Activated CD8-positive, alpha-beta T cell treated with anti-CD3 and anti-CD28 coated beads for 36 hours (primary cell): ENCODE measurements at regions not wholly inside any gene's neighbourhood (a gene's known extent, or its start where the extent isn't known, plus 50 kb on each side); places are given as distances from the start of the nearest gene placed in this dataset.

ENCODE experiments used
- ATAC-seq: fragments of 200-7000 bp; cut with Tn5 transposase; one replicate; pipeline ENCODE4 v1.10.0; 2021; ENCODE audit warnings: mild to moderate bottlenecking, moderate library complexity
- CTCF ChIA-PET: fragments of 350-600 bp; sonication (Branson Sonifier 250); formaldehyde crosslinking; loops from one replicate; lab custom pipeline; 2021; ENCODE audit warnings: antibody characterized with exemption; lab: Charles Lee
- POLR2A ChIA-PET: fragments of 350-600 bp; sonication (Branson Sonifier 250); formaldehyde crosslinking; loops from one replicate; lab custom pipeline; 2021; ENCODE audit warnings: antibody characterized with exemption; lab: Charles Lee
- DNase-seq: peaks from one replicate; pipeline ENCODE4 v3.0.0-alpha.2; 2020
- H3K27ac Mint-ChIP-seq: one replicate; pipeline ENCODE4 v1.8.0; 2021; ENCODE audit warnings: mild to moderate bottlenecking, mixed read lengths
- H3K27me3 Mint-ChIP-seq: one replicate; pipeline ENCODE4 v1.8.0; 2021; ENCODE audit warnings: mixed read lengths
- H3K36me3 Mint-ChIP-seq: one replicate; pipeline ENCODE4 v1.8.0; 2021; ENCODE audit warnings: low read depth, mixed read lengths
- H3K4me1 Mint-ChIP-seq: one replicate; pipeline ENCODE4 v1.8.0; 2021; ENCODE audit warnings: low read depth, mixed read lengths
- H3K4me3 Mint-ChIP-seq: one replicate; pipeline ENCODE4 v1.8.0; 2021; ENCODE audit warnings: mild to moderate bottlenecking, moderate library complexity, mixed read lengths
- H3K9me3 Mint-ChIP-seq: one replicate; pipeline ENCODE4 v1.8.0; 2021; ENCODE audit warnings: mixed read lengths
- CTCF ChIP-seq: fragments of 200-600 bp; IDR thresholded peaks from one replicate; pipeline ENCODE4 v1.8.0; 2022; ENCODE audit warnings: antibody characterized with exemption, mild to moderate bottlenecking
- intact Hi-C: fragments of 100-400 bp; cut with micrococcal nuclease; formaldehyde crosslinking; loops from one replicate; pipeline ENCODE4 v1.10.0; 2022

GRCh38 chr2:204487447-204488229 is 57.6 kb upstream of the PARD3B start:
- no peak for TF ChIP-seq CTCF
- Mint-ChIP-seq H3K4me3 (no peak overlapping the region), H3K4me1 (no peaks in the 10 kb centered on the region)

GRCh38 chr2:204491528-204491927 is 53.7 kb upstream of the PARD3B start:
- no peak overlapping the region for H3K27ac Mint-ChIP-seq
- ChIA-PET CTCF (no interaction called here), POLR2A (no interaction called here)
- H3K9me3 Mint-ChIP-seq = no peaks in the 10 kb centered on the region
- DNase-seq = no peak
- no peak overlapping the region for H3K4me3 Mint-ChIP-seq
- no peaks in the 10 kb centered on the region for H3K4me1 Mint-ChIP-seq
- H3K36me3 Mint-ChIP-seq = no peaks in the 10 kb centered on the region
- H3K27me3 Mint-ChIP-seq = peaks cover 1% of the 10 kb centered on the region
- no peak for TF ChIP-seq CTCF
- no peak for ATAC-seq
- intact Hi-C loops = no loop called here

More at GRCh38 chr2:204487447-204488229, 57.6 kb upstream of the PARD3B start:
- H3K27me3 Mint-ChIP-seq = peaks cover 2% of the 10 kb centered on the region
- intact Hi-C loops = no loop called here
- ChIA-PET POLR2A (no interaction called here), CTCF (no interaction called here)
- H3K9me3 Mint-ChIP-seq = no peaks in the 10 kb centered on the region
- H3K27ac Mint-ChIP-seq = no peak overlapping the region
- DNase-seq (no peak), ATAC-seq (no peak)
- no peaks in the 10 kb centered on the region for H3K36me3 Mint-ChIP-seq

- no peak for TF ChIP-seq CTCF
- intact Hi-C loops = no loop called here
- Mint-ChIP-seq H3K27me3 (no peaks in the 10 kb centered on the region), H3K36me3 (no peaks in the 10 kb centered on the region), H3K9me3 (no peaks in the 10 kb centered on the region), H3K27ac (no peak overlapping the region), H3K4me3 (no peak overlapping the region), H3K4me1 (no peaks in the 10 kb centered on the region)
- ChIA-PET CTCF (interaction anchor here (1.7 kb wide), 1 partner anchor 13 kb away, joined by 3 read pairs; no protein-coding TSS in a partner anchor), POLR2A (no interaction called here)
- ATAC-seq = no peak
- DNase-seq = no peak
Observed at GRCh38 chr2:204492417-204492816, 52.9 kb upstream of the PARD3B start.

- no peak for DNase-seq
- CTCF ChIA-PET = no interaction called here
Observed at GRCh38 chr2:204494681-204495080, 50.6 kb upstream of the PARD3B start.

More at GRCh38 chr2:204494681-204495080, 50.6 kb upstream of the PARD3B start:
- Mint-ChIP-seq H3K4me1 (no peaks in the 10 kb centered on the region), H3K9me3 (no peaks in the 10 kb centered on the region), H3K27me3 (no peaks in the 10 kb centered on the region), H3K4me3 (no peak overlapping the region), H3K36me3 (no peaks in the 10 kb centered on the region), H3K27ac (no peak overlapping the region)
- intact Hi-C loops = no loop called here
- no peak for ATAC-seq
- no peak for TF ChIP-seq CTCF
- POLR2A ChIA-PET = no interaction called here
